Thyroid gland (tissue), 4 donors: ENCODE measurements at regions not wholly inside any gene's neighbourhood (a gene's known extent, or its start where the extent isn't known, plus 50 kb on each side); places are given as distances from the start of the nearest gene placed in this dataset.
"Not testable (repeated sequence)": the region's sequence is repeated elsewhere in the genome, so short reads cannot be mapped to it uniquely, and the experiment has no call there.

Source experiments
- DNase-seq, 2 donors: peaks; one replicate each; pipeline ENCODE4 v3.0.0-alpha.2; 2019
- H3K27ac ChIP-seq, 3 donors: fragments of 200-600 bp; sonication (generic); 1 replicate in 2 of 3; 2 replicates in 1 of 3; pipeline ENCODE4 v1.5.1; 2016 to 2019; ENCODE audit warnings: mild to moderate bottlenecking in 1 of 3, moderate library complexity in 1 of 3
- H3K27me3 ChIP-seq: fragments of 200-600 bp; sonication (generic); one replicate; pipeline ENCODE4 v1.5.1; 2019
- H3K36me3 ChIP-seq, 2 donors: fragments of 200-600 bp; sonication (generic); one replicate each; pipeline ENCODE4 v1.5.1; 2016 to 2019
- H3K4me1 ChIP-seq, 2 donors: fragments of 200-600 bp; sonication (generic); one replicate each; pipeline ENCODE4 v1.5.1; 2017 to 2019
- H3K4me3 ChIP-seq, 3 donors: fragments of 200-600 bp; sonication (generic); replicated peaks in 1 of 3; 1 replicate in 2 of 3; 2 replicates in 1 of 3; pipeline ENCODE4 v1.5.1; 2016; ENCODE audit warnings: mild to moderate bottlenecking in 1 of 3
- H3K9me3 ChIP-seq: fragments of 200-600 bp; sonication (generic); one replicate; pipeline ENCODE4 v1.5.1; 2017
- WGBS, 2 donors: methylation state at CpG; one replicate each; pipeline ENCODE4 v1.1.5; 2017; 5-methylcytosine and 5-hydroxymethylcytosine counted together
- intact Hi-C: fragments of 100-400 bp; cut with DNase I; formaldehyde crosslinking; loops from one replicate; pipeline ENCODE4 v1.15.1; 2023

- intact Hi-C loops, H3K4me3 ChIP-seq, DNase-seq, H3K27me3 ChIP-seq, H3K9me3 ChIP-seq, H3K27ac ChIP-seq, H3K4me1 ChIP-seq, H3K36me3 ChIP-seq: not testable (repeated sequence)
- 84 to 87% methylated on average over 10 to 11 of the region's 11 CpGs for WGBS, 2 donors
These were observed 174.4 kb downstream of the TRIM43 start for GRCh38 chr2:95765925-95766910.

- H3K4me3 ChIP-seq, H3K36me3 ChIP-seq, intact Hi-C loops, DNase-seq, H3K27ac ChIP-seq, H3K27me3 ChIP-seq, H3K9me3 ChIP-seq, H3K4me1 ChIP-seq: not testable (repeated sequence)
- WGBS, 2 donors = 65 to 82% methylated on average over 4 of the region's 4 CpGs
These were observed 175.7 kb downstream of the TRIM43 start for GRCh38 chr2:95767531-95767930.

GRCh38 chr2:95767950-95768349, 176.1 kb downstream of the TRIM43 start:
- H3K4me1 ChIP-seq, H3K27me3 ChIP-seq, H3K27ac ChIP-seq, DNase-seq, H3K36me3 ChIP-seq, intact Hi-C loops, H3K9me3 ChIP-seq, H3K4me3 ChIP-seq: not testable (repeated sequence)
- WGBS, 2 donors = 85 to 86% methylated on average over 2 of the region's 3 CpGs

- DNase-seq, H3K27me3 ChIP-seq, H3K27ac ChIP-seq, H3K36me3 ChIP-seq, intact Hi-C loops, H3K4me1 ChIP-seq, H3K9me3 ChIP-seq, H3K4me3 ChIP-seq: not testable (repeated sequence)
- WGBS, 2 donors = 89 to 95% methylated on average over 1 of the region's 1 CpG
These were observed 177.5 kb downstream of the TRIM43 start for GRCh38 chr2:95769256-95769655.

DNA sequence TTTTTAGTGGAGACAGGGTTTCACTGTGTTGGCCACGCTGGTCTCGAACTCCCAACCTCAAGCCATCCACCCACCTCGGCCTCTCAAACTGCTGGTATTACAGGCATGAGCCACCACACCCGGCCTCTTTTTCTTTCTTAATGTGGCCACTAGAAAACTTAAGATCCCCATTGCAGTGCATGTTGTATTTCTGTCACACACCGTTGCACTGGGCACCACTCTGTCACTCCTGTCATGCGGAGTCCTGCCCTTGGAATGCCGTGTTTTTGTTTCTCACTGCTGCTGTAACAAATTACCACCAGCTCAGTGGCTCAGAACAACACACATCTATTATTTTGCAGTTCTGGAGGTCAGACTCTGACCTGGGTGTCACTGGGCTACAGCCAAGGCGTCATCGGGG, 178.9 kb downstream of the TRIM43 start:
- H3K36me3 ChIP-seq, H3K4me1 ChIP-seq, intact Hi-C loops, H3K27me3 ChIP-seq, H3K4me3 ChIP-seq, H3K9me3 ChIP-seq, H3K27ac ChIP-seq: not testable (repeated sequence)
- 40 to 50% methylated on average over 7 of the region's 9 CpGs for WGBS, 2 donors
- peak; percentile 28 to 58 for DNase-seq

DNA sequence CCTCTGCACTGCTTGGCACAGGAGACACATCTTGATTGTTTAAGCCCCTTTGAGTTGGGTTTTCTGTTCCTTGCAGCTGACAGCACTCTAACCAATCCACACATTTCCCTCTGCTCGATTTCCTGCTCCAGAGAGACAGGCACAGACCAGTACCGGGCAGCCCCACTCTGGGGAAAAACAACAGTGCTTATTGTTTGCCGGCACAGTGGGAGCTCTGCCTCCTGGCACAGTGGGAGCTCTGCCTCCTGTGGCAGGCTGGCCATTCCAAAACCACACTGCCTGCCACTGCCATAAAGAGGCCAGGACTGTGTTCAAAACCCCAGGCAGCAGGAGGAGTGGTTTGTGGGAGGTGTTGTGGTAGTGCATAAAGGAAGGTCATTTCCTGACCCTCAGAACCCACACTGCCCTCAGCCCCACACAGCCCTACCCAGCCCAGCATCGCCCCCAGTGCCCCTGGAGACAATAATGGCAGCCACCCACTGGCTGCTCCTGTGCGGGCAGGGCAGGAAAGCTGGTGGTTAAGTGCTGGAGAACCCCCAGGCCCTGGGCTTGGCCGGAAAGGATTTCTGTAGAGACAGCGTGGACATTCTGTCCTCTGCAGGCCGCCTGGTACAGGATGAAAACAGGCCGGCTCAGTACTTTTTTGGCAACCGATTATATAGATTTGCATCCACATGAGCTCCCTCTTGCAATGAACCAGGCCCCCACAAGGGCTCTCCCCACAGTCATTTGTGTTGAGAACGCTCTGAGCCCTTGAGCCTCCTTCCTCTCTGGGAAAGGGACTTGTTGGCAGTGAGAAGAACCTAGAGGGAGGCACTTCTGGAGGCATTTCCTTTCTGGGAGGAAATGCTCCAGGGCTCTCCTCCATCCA, 182.8 kb downstream of the TRIM43 start:
- intact Hi-C loops, H3K4me1 ChIP-seq, H3K9me3 ChIP-seq, H3K4me3 ChIP-seq, H3K27ac ChIP-seq, H3K27me3 ChIP-seq, H3K36me3 ChIP-seq: not testable (repeated sequence)
- peak; percentile 17 to 32 for DNase-seq
- WGBS, 2 donors = 20% methylated on average over 1 of the region's 11 CpGs; no CpG with 5 or more reads in 1 of the 2 donors

- H3K9me3 ChIP-seq, H3K4me1 ChIP-seq, intact Hi-C loops, H3K36me3 ChIP-seq, H3K27ac ChIP-seq, H3K27me3 ChIP-seq, H3K4me3 ChIP-seq: not testable (repeated sequence)
- 34% methylated on average over 6 of the region's 9 CpGs; no CpG with 5 or more reads in 1 of the 2 donors for WGBS, 2 donors
- peak in 1 of 2 donors; percentile 6 for DNase-seq
These were observed 183.4 kb downstream of the TRIM43 start for GRCh38 chr2:95775193-95775531.
